ENCODE measurements at regions not wholly inside any gene's neighbourhood (a gene's known extent, or its start where the extent isn't known, plus 50 kb on each side); places are given as distances from the start of the nearest gene placed in this dataset.
"Not testable (repeated sequence)": the region's sequence is repeated elsewhere in the genome, so short reads cannot be mapped to it uniquely, and the experiment has no call there.

DNA sequence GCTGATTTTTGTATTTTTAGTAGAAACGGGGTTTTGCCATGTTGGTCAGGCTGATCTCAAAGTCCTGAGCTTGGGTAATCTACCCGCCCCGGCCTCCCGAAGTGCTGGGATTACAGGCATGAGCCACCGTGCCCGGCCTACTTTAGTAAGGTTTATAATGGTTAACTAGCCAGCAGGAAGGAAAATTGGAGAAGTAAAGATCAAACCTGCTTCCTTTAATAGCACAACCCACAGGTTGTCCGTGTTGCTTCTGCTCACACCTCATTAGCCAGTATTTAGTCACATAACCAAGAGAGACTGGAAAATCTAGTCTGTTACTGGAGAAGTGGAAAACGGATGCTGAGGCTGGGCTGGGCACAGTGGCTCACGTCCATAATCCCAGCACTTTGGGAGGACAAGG is 51.9 kb upstream of the TBL1XR1 start:
- no peak for DNase-seq

DNA sequence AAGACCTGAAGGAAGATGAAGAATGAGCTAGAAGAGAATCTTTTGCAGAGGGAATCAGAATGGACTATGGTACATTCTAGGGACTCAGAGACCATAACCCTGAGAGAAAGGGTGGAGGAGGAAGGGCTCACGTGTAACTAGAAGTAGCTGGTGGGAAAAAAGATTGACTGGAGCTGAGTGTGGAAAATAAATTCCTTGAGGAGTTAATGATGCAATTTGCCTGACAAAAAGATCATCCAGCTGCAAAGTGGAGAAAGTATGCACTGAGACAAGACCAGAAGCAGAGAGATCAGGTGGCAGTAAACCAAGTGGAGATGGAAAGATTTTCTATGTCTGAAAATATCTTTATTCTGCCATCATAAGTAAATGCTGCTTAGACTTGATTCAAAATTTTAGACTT is 52.9 kb upstream of the TBL1XR1 start:
- no peak for DNase-seq

DNA sequence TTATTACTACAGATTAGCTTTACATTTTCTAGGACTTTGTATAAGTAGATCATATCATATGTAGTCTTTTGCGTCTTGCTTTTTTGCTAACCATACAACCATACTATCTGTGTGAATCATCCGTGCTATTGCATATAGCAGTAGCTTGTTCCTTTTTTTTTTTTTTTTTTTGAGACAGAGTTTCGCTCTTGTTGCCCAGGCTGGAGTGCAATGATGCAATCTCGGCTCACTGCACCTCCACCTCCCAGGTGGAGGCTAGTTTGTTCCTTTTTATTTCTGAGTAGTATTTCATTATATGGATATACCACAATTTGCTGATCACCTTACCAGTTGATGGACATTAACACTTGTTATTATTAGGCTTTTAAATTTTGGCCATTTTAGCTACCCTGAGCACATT is 54.5 kb upstream of the TBL1XR1 start:
- DNase-seq, result no peak

- DNase-seq, result no peak
Measured at GRCh38 chr3:177257006-177257405, 59.7 kb upstream of the TBL1XR1 start.

DNA sequence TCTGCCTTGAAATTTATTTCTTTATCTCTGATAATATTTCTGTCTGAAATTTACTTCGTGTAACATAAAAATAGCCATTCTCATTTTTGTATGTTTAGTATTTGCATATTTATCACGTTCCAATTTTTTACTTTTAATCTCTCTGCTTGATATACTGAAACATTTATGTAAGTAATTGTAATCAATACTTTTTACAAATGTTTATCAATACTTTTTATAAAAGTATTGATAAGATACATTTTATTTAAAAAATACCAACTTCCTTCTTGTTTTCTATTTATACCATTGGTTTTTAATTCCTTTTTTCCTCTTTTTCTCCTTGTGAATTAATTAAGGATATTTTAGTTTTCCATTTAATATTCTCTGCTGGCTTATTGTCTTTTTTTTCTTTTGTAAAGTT is 60.3 kb upstream of the TBL1XR1 start:
- no peak for DNase-seq

DNA sequence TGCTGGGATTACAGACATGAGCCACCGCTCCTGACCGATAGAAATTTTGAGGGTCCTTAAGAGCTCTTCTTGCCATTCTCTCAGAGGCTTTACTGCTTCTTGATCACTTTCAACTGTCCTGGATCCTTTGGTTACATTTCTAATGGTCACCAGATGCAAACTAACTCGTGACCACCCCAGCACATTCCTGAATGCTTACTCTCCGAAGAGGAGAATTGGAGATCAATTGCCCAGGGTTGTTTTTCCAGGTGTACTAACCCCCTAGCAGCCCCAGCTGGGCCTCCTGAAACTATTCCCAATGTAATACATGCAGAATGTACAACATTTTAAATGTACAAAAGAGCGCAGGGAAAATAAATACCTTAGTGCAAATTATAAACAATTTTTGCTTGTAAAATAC is 65.1 kb upstream of the TBL1XR1 start:
- DNase-seq, result no peak

GRCh38 chr3:177263615-177264368 is 66.5 kb upstream of the TBL1XR1 start:
- no peak for DNase-seq

GRCh38 chr3:177271811-177272501 is 74.7 kb upstream of the TBL1XR1 start:
- not testable (repeated sequence) for DNase-seq

- DNase-seq, result no peak
Measured at GRCh38 chr3:177278016-177278415, 80.7 kb upstream of the TBL1XR1 start.

DNA sequence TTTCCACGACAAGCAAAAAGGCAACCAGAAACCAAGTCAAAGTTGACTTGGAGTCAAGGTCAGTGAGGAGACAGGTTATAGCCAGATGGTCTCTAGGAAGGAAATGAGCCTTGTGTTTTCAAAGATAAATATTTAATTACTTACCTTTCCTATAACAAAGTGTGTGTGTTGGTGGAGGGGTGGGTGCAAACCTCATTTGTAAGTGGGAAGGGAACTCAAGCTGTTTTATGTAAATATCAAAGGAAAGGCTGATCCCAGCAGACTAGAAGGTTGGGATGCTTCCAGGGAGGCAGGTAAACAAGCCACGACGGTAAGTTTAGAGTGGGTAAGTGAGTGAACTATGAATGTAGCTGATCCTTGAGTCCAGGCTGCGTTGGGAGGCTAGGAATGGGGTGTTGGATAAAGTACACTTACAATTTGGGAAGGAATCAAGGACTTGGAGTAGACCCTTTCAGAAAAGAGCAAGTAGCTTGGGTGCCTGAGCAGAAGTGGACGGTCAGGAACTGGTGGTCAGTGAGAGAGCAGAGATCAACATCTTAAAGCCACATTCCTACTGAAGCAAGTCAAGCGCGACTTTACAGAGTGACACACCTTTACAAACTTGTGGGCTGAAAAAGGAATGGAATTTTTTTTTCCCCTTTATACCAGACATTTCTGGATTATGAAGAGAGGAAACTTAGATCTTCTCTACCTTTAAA is 82.0 kb upstream of the TBL1XR1 start:
- no peak for DNase-seq

DNA sequence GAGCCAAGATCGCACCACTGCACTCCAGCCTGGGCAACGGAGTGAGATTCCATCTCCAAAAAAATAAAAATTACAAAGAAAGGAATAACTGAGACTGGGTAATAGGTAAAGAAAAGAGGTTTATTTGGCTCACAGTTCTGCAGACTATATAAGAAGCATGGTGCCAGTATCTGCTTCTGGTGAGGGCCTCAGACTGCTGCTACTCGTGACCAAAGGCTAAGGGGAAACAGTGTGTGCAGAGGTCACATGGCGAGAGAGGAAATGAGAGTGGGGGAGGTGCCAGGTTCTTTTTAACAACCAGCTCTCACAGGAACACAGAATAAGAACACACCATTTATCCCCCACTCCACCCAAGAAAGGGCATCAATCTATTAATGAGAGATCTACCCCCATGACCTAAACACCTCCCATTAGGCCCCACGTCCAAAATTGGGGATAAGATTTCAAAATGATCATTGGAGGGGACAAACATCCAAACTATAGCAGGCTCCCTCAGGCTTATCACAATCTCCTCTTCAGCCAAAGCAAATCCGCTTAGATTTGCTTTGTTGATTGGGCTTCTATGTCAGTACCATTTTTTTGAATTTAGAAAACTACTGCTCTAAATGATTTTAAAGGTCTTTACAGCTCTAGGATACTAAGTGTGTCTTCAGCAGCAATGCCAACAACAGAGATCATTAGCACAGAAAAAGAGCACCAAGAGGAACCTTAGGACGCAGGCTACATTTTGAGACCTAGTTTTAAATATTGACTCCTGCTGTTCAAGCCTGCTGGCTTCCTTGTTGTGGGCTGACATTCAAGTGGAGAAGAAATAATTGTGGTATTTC is 84.2 kb upstream of the TBL1XR1 start:
- no peak for DNase-seq

GRCh38 chr3:177282119-177282655 is 84.9 kb upstream of the TBL1XR1 start:
- DNase-seq, result no peak

DNA sequence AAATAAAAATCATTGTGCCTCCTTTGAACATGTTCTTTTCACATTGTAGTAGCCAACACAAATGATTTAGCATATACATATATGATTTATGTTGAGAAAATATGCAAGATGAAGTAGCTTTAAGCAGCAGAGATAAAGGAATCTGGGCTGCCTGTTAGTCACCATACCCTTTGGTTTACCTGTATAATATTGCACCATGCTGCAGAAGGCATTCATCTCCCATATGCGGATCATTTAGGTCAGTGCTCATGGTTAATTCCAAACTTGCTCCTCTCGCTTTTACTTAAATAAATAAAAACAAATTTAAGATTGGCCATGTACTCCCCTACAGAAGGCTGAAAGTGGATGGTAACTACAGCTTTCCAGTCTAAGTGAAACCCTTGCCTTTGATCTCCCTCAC is 86.7 kb upstream of the TBL1XR1 start:
- DNase-seq, result no peak

GRCh38 chr3:177284383-177284881 is 87.2 kb upstream of the TBL1XR1 start:
- peak; percentile 33 for DNase-seq

- no peak for DNase-seq
Measured at GRCh38 chr3:177286034-177286433, 88.8 kb upstream of the TBL1XR1 start.

GRCh38 chr3:177287231-177287630 is 89.9 kb upstream of the TBL1XR1 start:
- no peak for DNase-seq

- DNase-seq, result no peak
Measured at GRCh38 chr3:177290633-177291032, 93.4 kb upstream of the TBL1XR1 start.

GRCh38 chr3:177294221-177294620 is 96.9 kb upstream of the TBL1XR1 start:
- no peak for DNase-seq

- no peak for DNase-seq
Measured at GRCh38 chr3:177295116-177295515, 97.8 kb upstream of the TBL1XR1 start.

- DNase-seq, result no peak
Measured at GRCh38 chr3:177299250-177299649, 102.0 kb upstream of the TBL1XR1 start.

DNA sequence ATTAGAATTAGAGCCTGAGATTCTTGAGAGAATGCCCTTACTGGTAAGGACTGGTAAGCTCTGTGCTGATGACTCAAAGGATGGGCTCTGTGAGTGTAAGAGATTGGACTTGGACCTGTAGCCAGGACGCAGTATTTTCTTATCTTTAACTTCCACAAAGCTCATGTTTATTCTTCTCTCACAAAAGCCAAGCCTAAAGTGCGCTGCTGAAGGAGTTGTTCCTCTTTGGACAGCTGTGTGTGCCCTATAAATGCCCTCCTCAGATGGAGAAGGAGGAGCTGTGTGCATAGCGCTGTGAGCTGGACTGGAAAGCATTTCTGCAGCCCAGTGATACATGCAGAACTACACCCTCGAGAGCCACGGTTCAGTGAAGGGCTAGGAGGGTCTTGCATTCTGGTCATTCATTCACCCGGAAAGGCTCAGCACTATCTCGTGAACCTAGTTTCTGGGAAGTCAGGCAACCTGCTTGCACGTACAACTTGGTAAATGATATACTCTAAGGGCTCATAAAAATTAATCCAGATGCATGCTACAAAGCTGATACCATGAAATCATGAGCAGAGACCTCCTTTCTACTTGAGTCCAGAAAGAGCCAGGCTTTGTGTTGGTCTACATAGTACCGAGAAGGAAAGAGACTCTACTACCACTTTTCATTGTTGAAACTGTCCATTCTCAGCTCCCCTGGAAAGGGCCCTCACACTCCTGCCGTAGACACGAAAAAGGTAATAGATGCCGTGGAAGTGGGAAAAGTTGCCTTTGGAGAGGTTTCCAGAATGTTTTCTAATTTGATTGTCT is 103.0 kb upstream of the TBL1XR1 start:
- no peak for DNase-seq

GRCh38 chr3:177300842-177301241 is 103.6 kb upstream of the TBL1XR1 start:
- DNase-seq, result no peak
